Neutrophil (primary cell): ENCODE measurements at regions not wholly inside any gene's neighbourhood (a gene's known extent, or its start where the extent isn't known, plus 50 kb on each side); places are given as distances from the start of the nearest gene placed in this dataset.

Experiments
- H3K27ac ChIP-seq: fragments of 200-600 bp; sonication (generic); 2 replicates; pipeline ENCODE4 v1.5.1; 2016; ENCODE audit warnings: mild to moderate bottlenecking, moderate library complexity
- H3K27me3 ChIP-seq: fragments of 200-600 bp; sonication (generic); 2 replicates; pipeline ENCODE4 v1.6.0; 2016; ENCODE audit warnings: mild to moderate bottlenecking
- H3K36me3 ChIP-seq: fragments of 200-600 bp; sonication (generic); 2 replicates; pipeline ENCODE4 v1.5.1; 2017
- H3K4me1 ChIP-seq, 2 experiments: fragments of 200-600 bp in 1 of 2; sonication (generic) in 1 of 2; 1 replicate in 1 of 2; 2 replicates in 1 of 2; pipeline versions ENCODE4 v1.5.1 to v1.6.1; 2013 to 2016; ENCODE audit warnings: low read depth in 1 of 2, low read length in 1 of 2, mild to moderate bottlenecking in 1 of 2, moderate library complexity in 1 of 2; ENCODE audit not compliant: control insufficient read depth in 1 of 2, insufficient read depth in 1 of 2
- H3K4me3 ChIP-seq, 2 experiments: fragments of 200-600 bp in 1 of 2; sonication (generic) in 1 of 2; 1 replicate in 1 of 2; 2 replicates in 1 of 2; pipeline ENCODE4 v1.5.1; 2013 to 2016; ENCODE audit warnings: low read depth in 1 of 2, low read length in 1 of 2, mild to moderate bottlenecking in 1 of 2, moderate library complexity in 1 of 2
- H3K9me3 ChIP-seq: fragments of 200-600 bp; sonication (generic); 2 replicates; pipeline ENCODE4 v1.5.1; 2016
- TF ChIP-seq, protein P1 (sequence below): fragments of 200-600 bp; sonication (generic); IDR thresholded peaks from 2 replicates; pipeline ENCODE4 v1.5.1; 2016; ENCODE audit warnings: antibody characterized with exemption

DNA sequence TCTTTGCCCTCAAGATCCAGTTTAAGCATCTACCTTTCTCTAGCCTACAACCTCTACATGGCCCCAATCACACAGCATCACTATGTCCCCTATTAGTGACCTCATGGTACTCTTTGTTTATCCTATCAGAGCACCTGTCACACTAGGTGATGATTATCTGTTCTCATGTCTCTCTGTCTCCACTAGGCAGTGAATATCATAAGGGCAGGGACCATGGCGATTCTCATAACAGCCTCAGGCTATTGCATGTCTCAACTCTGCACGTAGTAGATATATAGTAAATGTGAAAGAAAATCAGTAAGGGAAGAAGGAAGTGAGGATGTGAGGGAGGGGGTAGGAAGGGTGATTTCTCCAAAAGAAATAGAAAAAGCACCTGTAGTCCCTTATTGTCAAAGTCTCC, 311.0 kb downstream of the NSG2 start:
- Histone ChIP-seq H3K36me3 (no peaks in the 10 kb centered on the region), H3K27ac (no peak overlapping the region), H3K4me1 (no peaks in the 10 kb centered on the region), H3K9me3 (no peaks in the 10 kb centered on the region), H3K27me3 (no peaks in the 10 kb centered on the region), H3K4me3 (no peak overlapping the region)
- TF ChIP-seq, protein P1, sequence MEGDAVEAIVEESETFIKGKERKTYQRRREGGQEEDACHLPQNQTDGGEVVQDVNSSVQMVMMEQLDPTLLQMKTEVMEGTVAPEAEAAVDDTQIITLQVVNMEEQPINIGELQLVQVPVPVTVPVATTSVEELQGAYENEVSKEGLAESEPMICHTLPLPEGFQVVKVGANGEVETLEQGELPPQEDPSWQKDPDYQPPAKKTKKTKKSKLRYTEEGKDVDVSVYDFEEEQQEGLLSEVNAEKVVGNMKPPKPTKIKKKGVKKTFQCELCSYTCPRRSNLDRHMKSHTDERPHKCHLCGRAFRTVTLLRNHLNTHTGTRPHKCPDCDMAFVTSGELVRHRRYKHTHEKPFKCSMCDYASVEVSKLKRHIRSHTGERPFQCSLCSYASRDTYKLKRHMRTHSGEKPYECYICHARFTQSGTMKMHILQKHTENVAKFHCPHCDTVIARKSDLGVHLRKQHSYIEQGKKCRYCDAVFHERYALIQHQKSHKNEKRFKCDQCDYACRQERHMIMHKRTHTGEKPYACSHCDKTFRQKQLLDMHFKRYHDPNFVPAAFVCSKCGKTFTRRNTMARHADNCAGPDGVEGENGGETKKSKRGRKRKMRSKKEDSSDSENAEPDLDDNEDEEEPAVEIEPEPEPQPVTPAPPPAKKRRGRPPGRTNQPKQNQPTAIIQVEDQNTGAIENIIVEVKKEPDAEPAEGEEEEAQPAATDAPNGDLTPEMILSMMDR = no peak

DNA sequence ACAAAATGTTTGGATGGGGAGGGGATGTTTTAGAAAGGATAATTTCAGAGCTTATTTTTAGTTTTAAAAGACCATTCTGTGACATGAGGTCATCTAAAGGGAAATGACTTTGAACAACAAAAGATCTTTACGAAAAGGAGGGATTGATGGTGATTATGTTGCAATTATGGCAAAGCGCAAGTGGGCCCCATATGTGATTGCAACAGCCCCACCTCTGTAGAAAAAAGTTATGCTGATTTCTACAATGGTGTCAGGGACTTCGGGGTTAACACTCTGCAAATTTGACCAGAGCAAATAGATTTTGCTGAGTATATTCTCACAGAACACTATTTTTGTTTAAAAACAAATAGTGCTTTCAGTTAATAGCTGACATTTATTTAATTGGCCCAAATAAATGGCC, 312.8 kb downstream of the NSG2 start:
- H3K27ac ChIP-seq = no peak overlapping the region
- no peaks in the 10 kb centered on the region for H3K9me3 ChIP-seq
- H3K36me3 ChIP-seq = no peaks in the 10 kb centered on the region
- TF ChIP-seq, protein P1 = no peak
- H3K4me1 ChIP-seq = no peaks in the 10 kb centered on the region
- H3K27me3 ChIP-seq = no peaks in the 10 kb centered on the region
- no peak overlapping the region for H3K4me3 ChIP-seq

DNA sequence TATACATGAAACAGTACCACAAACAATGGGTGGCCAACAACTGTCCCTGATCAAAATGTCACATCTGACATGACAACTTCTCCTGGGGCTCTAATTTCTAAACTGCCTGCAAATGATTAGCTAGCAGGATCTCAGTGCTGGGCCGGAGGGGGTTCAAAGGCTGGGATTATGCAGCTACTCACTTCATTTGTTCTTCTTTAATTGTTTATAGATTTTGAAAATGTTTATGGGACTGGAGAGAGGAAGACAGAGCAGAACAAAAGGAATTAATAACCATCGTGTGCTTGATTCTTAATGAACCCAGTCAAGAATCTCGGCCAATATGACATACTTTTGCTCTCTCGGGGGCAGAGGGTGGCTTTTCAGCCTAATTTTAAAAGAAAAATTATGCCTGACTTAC, 313.6 kb downstream of the NSG2 start:
- Histone ChIP-seq H3K9me3 (no peaks in the 10 kb centered on the region), H3K36me3 (no peaks in the 10 kb centered on the region), H3K4me3 (no peak overlapping the region), H3K27me3 (no peaks in the 10 kb centered on the region), H3K27ac (no peak overlapping the region), H3K4me1 (no peaks in the 10 kb centered on the region)
- TF ChIP-seq, protein P1 = no peak

DNA sequence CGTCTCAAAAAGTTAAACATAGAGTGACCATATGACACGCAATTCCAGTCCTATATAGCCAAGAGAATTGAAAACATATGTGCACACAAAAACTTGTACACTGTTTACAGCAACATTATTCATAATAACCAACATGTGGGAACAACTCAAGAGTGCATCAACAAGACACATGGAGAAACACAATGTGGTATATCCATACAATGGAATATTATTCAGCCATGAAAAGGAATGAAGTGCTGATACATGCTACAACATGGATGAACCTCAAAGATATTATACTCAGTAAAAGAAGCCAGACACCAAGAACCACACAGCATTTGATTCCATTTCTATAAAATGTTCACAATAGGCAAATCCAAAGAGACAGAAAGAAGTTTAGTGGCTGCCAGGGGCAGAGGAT, 317.0 kb downstream of the NSG2 start:
- Histone ChIP-seq H3K4me1 (no peaks in the 10 kb centered on the region), H3K27ac (no peak overlapping the region), H3K27me3 (no peaks in the 10 kb centered on the region), H3K4me3 (no peak overlapping the region), H3K9me3 (no peaks in the 10 kb centered on the region), H3K36me3 (no peaks in the 10 kb centered on the region)
- TF ChIP-seq, protein P1 = no peak

DNA sequence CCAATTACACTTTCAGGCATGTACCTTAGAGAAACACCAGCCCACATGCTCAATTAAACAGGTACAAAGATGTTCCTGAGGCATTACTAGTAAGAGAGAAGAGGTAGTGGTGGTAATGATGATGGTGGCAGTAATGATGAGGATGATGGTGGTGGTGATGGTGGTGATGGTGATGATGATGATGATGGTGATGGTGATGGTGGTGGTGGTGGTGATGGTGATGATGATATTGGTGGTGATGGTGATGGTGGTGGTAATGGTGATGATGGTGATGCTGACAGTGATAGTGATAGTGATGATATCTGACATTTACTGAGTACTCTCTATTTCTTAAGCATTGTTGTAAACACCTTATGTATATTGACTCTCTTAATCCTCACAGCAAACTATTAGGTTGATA, 318.4 kb downstream of the NSG2 start:
- TF ChIP-seq, protein P1 = no peak

DNA sequence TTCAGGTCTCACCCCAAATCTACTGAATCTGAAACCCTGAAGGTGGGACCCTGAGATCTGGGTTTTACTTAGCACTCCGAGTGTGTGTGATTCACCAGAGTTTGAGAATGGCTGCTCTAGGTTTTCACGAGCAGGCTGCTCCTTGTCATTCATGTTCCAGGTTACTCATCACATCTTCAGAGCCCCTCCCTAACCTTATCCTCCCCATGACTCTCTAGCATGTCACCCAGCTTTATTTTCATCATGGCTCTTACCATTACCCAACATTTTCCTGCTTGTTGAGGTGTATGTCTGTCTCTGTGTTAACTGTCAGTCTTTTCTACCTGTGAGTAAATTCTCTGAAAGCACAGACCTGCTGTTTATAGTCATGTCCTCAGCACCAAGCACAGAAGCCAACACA, 319.2 kb downstream of the NSG2 start:
- Histone ChIP-seq H3K27me3 (no peaks in the 10 kb centered on the region), H3K27ac (no peak overlapping the region), H3K9me3 (no peaks in the 10 kb centered on the region), H3K4me3 (no peak overlapping the region), H3K36me3 (no peaks in the 10 kb centered on the region), H3K4me1 (no peaks in the 10 kb centered on the region)
- TF ChIP-seq, protein P1 = no peak

More for the DNA sequence above, 318.4 kb downstream of the NSG2 start:
- Histone ChIP-seq H3K27me3 (no peaks in the 10 kb centered on the region), H3K4me1 (no peaks in the 10 kb centered on the region), H3K27ac (no peak overlapping the region), H3K36me3 (no peaks in the 10 kb centered on the region), H3K9me3 (no peaks in the 10 kb centered on the region), H3K4me3 (no peak overlapping the region)
